ENCODE measurements at regions not wholly inside any gene's neighbourhood (a gene's known extent, or its start where the extent isn't known, plus 50 kb on each side); places are given as distances from the start of the nearest gene placed in this dataset.

GRCh38 chr2:136328207-136328795, 210.4 kb upstream of the CXCR4 start:
- no peak overlapping the region for H3K4me3 ChIP-seq (replicated peaks; ENCODE audit: low read depth, low read length)
- no peak for DNase-seq (ENCODE audit: low read depth)
- TF ChIP-seq, protein P1, sequence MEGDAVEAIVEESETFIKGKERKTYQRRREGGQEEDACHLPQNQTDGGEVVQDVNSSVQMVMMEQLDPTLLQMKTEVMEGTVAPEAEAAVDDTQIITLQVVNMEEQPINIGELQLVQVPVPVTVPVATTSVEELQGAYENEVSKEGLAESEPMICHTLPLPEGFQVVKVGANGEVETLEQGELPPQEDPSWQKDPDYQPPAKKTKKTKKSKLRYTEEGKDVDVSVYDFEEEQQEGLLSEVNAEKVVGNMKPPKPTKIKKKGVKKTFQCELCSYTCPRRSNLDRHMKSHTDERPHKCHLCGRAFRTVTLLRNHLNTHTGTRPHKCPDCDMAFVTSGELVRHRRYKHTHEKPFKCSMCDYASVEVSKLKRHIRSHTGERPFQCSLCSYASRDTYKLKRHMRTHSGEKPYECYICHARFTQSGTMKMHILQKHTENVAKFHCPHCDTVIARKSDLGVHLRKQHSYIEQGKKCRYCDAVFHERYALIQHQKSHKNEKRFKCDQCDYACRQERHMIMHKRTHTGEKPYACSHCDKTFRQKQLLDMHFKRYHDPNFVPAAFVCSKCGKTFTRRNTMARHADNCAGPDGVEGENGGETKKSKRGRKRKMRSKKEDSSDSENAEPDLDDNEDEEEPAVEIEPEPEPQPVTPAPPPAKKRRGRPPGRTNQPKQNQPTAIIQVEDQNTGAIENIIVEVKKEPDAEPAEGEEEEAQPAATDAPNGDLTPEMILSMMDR (IDR thresholded peaks at IDR 0.05; ENCODE audit: low read length, missing control alignments) = no peak

- TF ChIP-seq, protein P1 (IDR thresholded peaks at IDR 0.05; ENCODE audit: low read length, missing control alignments) = no peak
- no peak overlapping the region for H3K4me3 ChIP-seq (replicated peaks; ENCODE audit: low read depth, low read length)
- peak; percentile 10 for DNase-seq (ENCODE audit: low read depth)
Observed at GRCh38 chr2:136327162-136327852, 209.4 kb upstream of the CXCR4 start.

DNA sequence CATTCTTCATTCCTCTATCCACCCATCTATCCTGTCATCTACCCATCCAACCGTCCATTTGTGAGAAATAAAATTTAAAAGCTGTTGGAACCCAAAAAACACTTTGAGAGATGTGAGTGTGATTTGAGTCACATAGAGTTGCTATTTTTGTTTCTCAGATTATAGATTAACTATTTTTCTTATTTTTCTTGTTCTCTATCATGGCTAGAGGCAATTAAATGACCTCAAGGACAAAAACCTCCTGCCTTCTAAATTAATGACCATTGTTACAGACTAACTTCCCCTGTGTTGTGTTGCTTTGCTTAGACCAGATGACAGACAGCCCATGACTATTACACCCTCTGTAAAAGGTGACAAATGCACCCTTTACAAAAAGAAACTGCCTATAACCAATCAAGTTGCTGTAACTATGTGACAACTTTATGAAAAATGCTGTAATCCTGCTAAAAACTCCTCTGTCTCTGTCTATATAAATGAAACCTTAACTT, 207.9 kb upstream of the CXCR4 start:
- DNase-seq (ENCODE audit: low read depth) = no peak
- TF ChIP-seq, protein P1 (IDR thresholded peaks at IDR 0.05; ENCODE audit: low read length, missing control alignments) = no peak
- no peak overlapping the region for H3K4me3 ChIP-seq (replicated peaks; ENCODE audit: low read depth, low read length)

GRCh38 chr2:136324966-136325365, 207.0 kb upstream of the CXCR4 start:
- H3K4me3 ChIP-seq (replicated peaks; ENCODE audit: low read depth, low read length) = no peak overlapping the region
- TF ChIP-seq, protein P1 (IDR thresholded peaks at IDR 0.05; ENCODE audit: low read length, missing control alignments) = no peak
- no peak for DNase-seq (ENCODE audit: low read depth)

DNA sequence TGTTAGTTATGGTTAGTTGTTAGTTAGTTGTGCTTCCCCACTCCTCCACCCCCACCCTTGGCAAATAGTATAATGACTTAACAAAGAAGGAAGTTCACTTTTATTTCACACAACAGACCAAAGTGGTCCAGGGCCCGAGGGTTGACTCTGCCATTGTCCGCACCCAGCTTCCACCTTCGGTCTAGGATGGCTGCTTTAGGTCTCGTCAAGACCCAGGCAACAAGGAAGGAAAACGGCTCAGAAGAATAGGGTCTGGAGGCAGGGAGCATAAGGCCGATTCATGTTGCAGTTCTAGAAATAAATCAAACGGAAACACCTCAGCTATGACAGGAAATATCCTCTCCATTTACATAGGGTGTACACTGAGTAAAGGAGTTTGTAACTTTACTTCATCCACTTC, 206.0 kb upstream of the CXCR4 start:
- DNase-seq (ENCODE audit: low read depth) = no peak
- TF ChIP-seq, protein P1 (IDR thresholded peaks at IDR 0.05; ENCODE audit: low read length, missing control alignments) = no peak
- H3K4me3 ChIP-seq (replicated peaks; ENCODE audit: low read depth, low read length) = no peak overlapping the region

DNA sequence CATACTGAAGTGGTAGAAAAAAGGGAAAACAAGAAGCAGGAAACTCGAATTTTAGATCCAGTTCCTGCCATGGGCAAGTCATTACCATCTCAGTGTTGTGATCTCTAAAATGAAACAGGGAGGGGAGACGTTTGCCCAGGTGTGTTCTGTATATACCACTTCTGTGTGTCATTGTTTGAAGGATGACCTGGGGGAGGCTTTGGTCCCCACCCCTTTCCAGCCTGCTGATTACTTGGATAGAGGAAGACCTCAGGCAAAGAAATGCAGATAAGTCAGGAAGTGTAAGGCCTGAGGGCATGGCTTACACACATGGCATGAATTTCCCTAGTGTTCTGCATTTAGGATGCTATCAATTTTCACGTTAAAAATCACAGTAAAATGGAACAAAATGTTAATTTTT, 205.2 kb upstream of the CXCR4 start:
- TF ChIP-seq, protein P1 (IDR thresholded peaks at IDR 0.05; ENCODE audit: low read length, missing control alignments) = no peak
- DNase-seq (ENCODE audit: low read depth) = no peak
- no peak overlapping the region for H3K4me3 ChIP-seq (replicated peaks; ENCODE audit: low read depth, low read length)
